ENCODE measurements at regions not wholly inside any gene's neighbourhood (a gene's known extent, or its start where the extent isn't known, plus 50 kb on each side); places are given as distances from the start of the nearest gene placed in this dataset.

- POLR2A ChIA-PET (ENCODE audit: partially characterized antibody) = no interaction called here
- Histone ChIP-seq H2BK120ac (replicated peaks; ENCODE audit: low read depth, low read length) (no peak overlapping the region), H3K36me3 (ENCODE audit: control insufficient read depth in 2 of 4, insufficient read depth in 4 of 4, low read length in 3 of 4) (no peaks in the 10 kb centered on the region), H2BK20ac (ENCODE audit: low read length) (no peak overlapping the region), H3K18ac (ENCODE audit: extremely low read depth, low read length) (no peak overlapping the region; the same call in 1 of the 2 replicates), H3K23me2 (ENCODE audit: low read depth, low read length) (no peaks in the 10 kb centered on the region), H3K9me3 (ENCODE audit: insufficient read depth in 2 of 2, low read depth in 1 of 2, low read length in 1 of 2) (no peaks in the 10 kb centered on the region), H3K27me3 (replicated peaks in 1 of 4; ENCODE audit: control insufficient read depth in 3 of 4, extremely low read depth in 1 of 4, insufficient read depth in 3 of 4, low read length in 3 of 4) (no peaks in the 10 kb centered on the region), H2BK5ac (ENCODE audit: low read depth, low read length) (no peak overlapping the region), H4K20me1 (replicated peaks in 1 of 2; ENCODE audit: control insufficient read depth in 1 of 2, insufficient read depth in 2 of 2, low read length in 2 of 2) (no peaks in the 10 kb centered on the region), H3K23ac (ENCODE audit: insufficient read length) (no peak overlapping the region), H3K9ac (replicated peaks in 1 of 4; ENCODE audit: extremely low read depth in 1 of 4, low read depth in 3 of 4, low read length in 3 of 4) (no peak overlapping the region), H3K4ac (replicated peaks; ENCODE audit: insufficient read length, low read depth, low read length) (no peak overlapping the region), H2BK15ac (ENCODE audit: low read length) (no peak overlapping the region), H4K91ac (replicated peaks; ENCODE audit: insufficient read length, low read length) (no peak overlapping the region), H3K4me2 (ENCODE audit: insufficient read depth in 1 of 2, low read depth in 2 of 2, low read length in 2 of 2) (no peak overlapping the region), H3K27ac (ENCODE audit: low read depth, low read length) (no peak overlapping the region), H3K4me3 (ENCODE audit: extremely low read depth in 1 of 4, insufficient read depth in 2 of 4, low read depth in 3 of 4, low read length in 4 of 4) (no peak overlapping the region), H3K4me1 (replicated peaks in 1 of 4; ENCODE audit: control insufficient read depth in 3 of 4, insufficient read depth in 4 of 4, low read length in 3 of 4) (peaks cover 5 to 15% (median 11%) of the 10 kb centered on the region in 4 experiments; a peak in 6 of 7 replicates), H3K56ac (replicated peaks; ENCODE audit: insufficient read length, low read depth, low read length) (no peak overlapping the region), H4K8ac (ENCODE audit: extremely low read depth, insufficient read depth, low read length) (no peak overlapping the region), H4K5ac (ENCODE audit: insufficient read length, low read depth, low read length) (no peak overlapping the region), H3K14ac (ENCODE audit: insufficient read length) (no peak overlapping the region), H2AFZ (ENCODE audit: low read length) (no peak overlapping the region), H3K79me1 (ENCODE audit: low read depth, low read length) (no peaks in the 10 kb centered on the region), H2AK5ac (ENCODE audit: low read depth, low read length) (no peak overlapping the region), H3K79me2 (ENCODE audit: control insufficient read depth in 1 of 2, insufficient read depth in 2 of 2, low read length in 2 of 2) (no peaks in the 10 kb centered on the region), H2BK12ac (ENCODE audit: low read depth, low read length) (no peak overlapping the region)
- CTCF ChIA-PET (ENCODE audit: partially characterized antibody) = interaction anchor here (0.8 kb wide), 1 partner anchor 168 kb away, joined by 4 read pairs; no protein-coding TSS in a partner anchor
- TF ChIP-seq SIRT6 (IDR thresholded peaks at IDR 0.05; ENCODE audit: low read length) (no peak), RXRA (IDR thresholded peaks at IDR 0.05; ENCODE audit: insufficient read depth, low read depth, low read length) (no peak), POLR2AphosphoS5 (IDR thresholded peaks at IDR 0.05; ENCODE audit: low read depth, low read length) (no peak), EGR1 (IDR thresholded peaks at IDR 0.05; ENCODE audit: borderline replicate concordance, low read depth, low read length) (no peak), JUND (IDR thresholded peaks at IDR 0.05; ENCODE audit: low read length) (no peak), TBP (IDR thresholded peaks at IDR 0.05; ENCODE audit: low read depth, low read length) (no peak), SIX5 (IDR thresholded peaks at IDR 0.05; ENCODE audit: low read depth, low read length) (no peak), MAX (IDR thresholded peaks at IDR 0.05) (no peak), GABPA (IDR thresholded peaks at IDR 0.05; ENCODE audit: borderline replicate concordance, insufficient read depth, low read length) (no peak), GTF2F1 (IDR thresholded peaks at IDR 0.05; ENCODE audit: borderline replicate concordance, low read depth, low read length) (no peak), HDAC6 (IDR thresholded peaks at IDR 0.05; ENCODE audit: low read depth, low read length) (no peak), SRF (IDR thresholded peaks at IDR 0.05; ENCODE audit: low read depth, low read length) (no peak), EZH2 (IDR thresholded peaks at IDR 0.05; ENCODE audit: low read depth, low read length, severe bottlenecking) (no peak), BRCA1 (IDR thresholded peaks at IDR 0.05; ENCODE audit: low read depth, low read length) (no peak), POLR2A (IDR thresholded peaks at IDR 0.05; ENCODE audit: control extremely low read depth in 1 of 2, low read depth in 2 of 2, low read length in 2 of 2) (no peak)
- no peak for FAIRE-seq
- no peak for DNase-seq (ENCODE audit: low read depth in 1 of 2, low spot score in 2 of 2)
- 95% methylated on average over 1 of the region's 1 CpG; no CpG with 5 or more reads in 1 of the 2 experiments for WGBS, 2 experiments (ENCODE audit: extremely low coverage in 1 of 2, insufficient coverage in 1 of 2, insufficient read length in 1 of 2, insufficient replicate concordance in 2 of 2, low coverage in 1 of 2, low lambda C conversion rate in 2 of 2, missing lambda C conversion rate in 1 of 2)
These were observed 257.8 kb upstream of the ADGRL4 start for GRCh38 chr1:79264285-79264684.

Measured in H1 (cell line).